ENCODE measurements at regions not wholly inside any gene's neighbourhood (a gene's known extent, or its start where the extent isn't known, plus 50 kb on each side); places are given as distances from the start of the nearest gene placed in this dataset.

GRCh38 chr17:71267668-71268067 lies 853.2 kb upstream of the SOX9 start:
- Histone ChIP-seq H2AK5ac (ENCODE audit: low read depth, low read length) (no peak overlapping the region), H4K91ac (replicated peaks; ENCODE audit: insufficient read length, low read length) (no peak overlapping the region), H3K56ac (replicated peaks; ENCODE audit: insufficient read length, low read depth, low read length) (no peak overlapping the region), H2BK20ac (ENCODE audit: low read length) (no peak overlapping the region), H3K18ac (ENCODE audit: extremely low read depth, low read length) (no peak overlapping the region), H2BK120ac (replicated peaks; ENCODE audit: low read depth, low read length) (no peak overlapping the region), H3K36me3 (ENCODE audit: control insufficient read depth in 2 of 4, insufficient read depth in 4 of 4, low read length in 3 of 4) (no peaks in the 10 kb centered on the region), H2BK15ac (ENCODE audit: low read length) (no peak overlapping the region), H3K27me3 (replicated peaks in 1 of 4; ENCODE audit: control insufficient read depth in 3 of 4, extremely low read depth in 1 of 4, insufficient read depth in 3 of 4, low read length in 3 of 4) (no peaks in the 10 kb centered on the region), H3K14ac (ENCODE audit: insufficient read length) (no peak overlapping the region), H3K27ac (ENCODE audit: low read depth, low read length) (no peak overlapping the region), H3K79me2 (ENCODE audit: control insufficient read depth in 1 of 2, insufficient read depth in 2 of 2, low read length in 2 of 2) (no peaks in the 10 kb centered on the region), H2AFZ (ENCODE audit: low read length) (no peak overlapping the region), H3K23ac (ENCODE audit: insufficient read length) (no peak overlapping the region), H3K9ac (replicated peaks in 1 of 4; ENCODE audit: extremely low read depth in 1 of 4, low read depth in 3 of 4, low read length in 3 of 4) (no peak overlapping the region), H3K4me2 (ENCODE audit: insufficient read depth in 1 of 2, low read depth in 2 of 2, low read length in 2 of 2) (no peak overlapping the region), H4K8ac (ENCODE audit: extremely low read depth, insufficient read depth, low read length) (no peak overlapping the region), H2BK5ac (ENCODE audit: low read depth, low read length) (no peak overlapping the region), H4K20me1 (replicated peaks in 1 of 2; ENCODE audit: control insufficient read depth in 1 of 2, insufficient read depth in 2 of 2, low read length in 2 of 2) (no peaks in the 10 kb centered on the region), H2BK12ac (ENCODE audit: low read depth, low read length) (no peak overlapping the region), H3K23me2 (ENCODE audit: low read depth, low read length) (peaks cover 3% of the 10 kb centered on the region; the same call in 1 of the 2 replicates), H3K79me1 (ENCODE audit: low read depth, low read length) (no peaks in the 10 kb centered on the region), H3K4ac (replicated peaks; ENCODE audit: insufficient read length, low read depth, low read length) (no peak overlapping the region), H4K5ac (ENCODE audit: insufficient read length, low read depth, low read length) (no peak overlapping the region), H3K9me3 (ENCODE audit: insufficient read depth in 2 of 2, low read depth in 1 of 2, low read length in 1 of 2) (no peaks in the 10 kb centered on the region; a peak in 1 of 4 replicates), H3K4me1 (replicated peaks in 1 of 4; ENCODE audit: control insufficient read depth in 3 of 4, insufficient read depth in 4 of 4, low read length in 3 of 4) (no peaks in the 10 kb centered on the region), H3K4me3 (ENCODE audit: extremely low read depth in 1 of 4, insufficient read depth in 2 of 4, low read depth in 3 of 4, low read length in 4 of 4) (no peak overlapping the region)
- 82% methylated on average over 1 of the region's 1 CpG; no CpG with 5 or more reads in 1 of the 2 experiments for WGBS, 2 experiments (ENCODE audit: extremely low coverage in 1 of 2, insufficient coverage in 1 of 2, insufficient read length in 1 of 2, insufficient replicate concordance in 2 of 2, low coverage in 1 of 2, low lambda C conversion rate in 2 of 2, missing lambda C conversion rate in 1 of 2)
- ChIA-PET POLR2A (ENCODE audit: partially characterized antibody) (no interaction called here), CTCF (ENCODE audit: partially characterized antibody) (interaction anchor here (0.6 kb wide), 1 partner anchor 810 kb away, joined by 3 read pairs; no protein-coding TSS in a partner anchor)
- no peak for DNase-seq (ENCODE audit: low read depth in 1 of 2, low spot score in 2 of 2)
- FAIRE-seq, result no peak
- TF ChIP-seq GABPA (IDR thresholded peaks at IDR 0.05; ENCODE audit: borderline replicate concordance, insufficient read depth, low read length), result no peak
- no peak for TF ChIP-seq YY1 (IDR thresholded peaks at IDR 0.05; ENCODE audit: low read depth, low read length)
- TF ChIP-seq RAD21 (IDR thresholded peaks at IDR 0.05 in 1 of 2, conservative IDR thresholded peaks at IDR 0.05 in 1 of 2; ENCODE audit: low read depth in 2 of 2, low read length in 2 of 2), result no peak
- no peak for TF ChIP-seq CEBPB (IDR thresholded peaks at IDR 0.05; ENCODE audit: low read depth, low read length)
- no peak for TF ChIP-seq SRF (IDR thresholded peaks at IDR 0.05; ENCODE audit: low read depth, low read length)
- TF ChIP-seq RXRA (IDR thresholded peaks at IDR 0.05; ENCODE audit: insufficient read depth, low read depth, low read length), result no peak
- TF ChIP-seq SUZ12 (IDR thresholded peaks at IDR 0.05; ENCODE audit: low read length), result no peak
- TF ChIP-seq MAFK (IDR thresholded peaks at IDR 0.05; ENCODE audit: low read depth, low read length), result no peak
- TF ChIP-seq POLR2A (IDR thresholded peaks at IDR 0.05; ENCODE audit: control extremely low read depth in 1 of 2, low read depth in 2 of 2, low read length in 2 of 2), result no peak
- TF ChIP-seq HDAC6 (IDR thresholded peaks at IDR 0.05; ENCODE audit: low read depth, low read length), result no peak
- no peak for TF ChIP-seq EP300 (IDR thresholded peaks at IDR 0.05; ENCODE audit: borderline replicate concordance in 1 of 2, low read depth in 2 of 2, low read length in 2 of 2)
- no peak for TF ChIP-seq TEAD4 (IDR thresholded peaks at IDR 0.05; ENCODE audit: low read depth, low read length)
- TF ChIP-seq SAP30 (IDR thresholded peaks at IDR 0.05; ENCODE audit: insufficient read depth, insufficient replicate concordance, low read length), result no peak
